GM18511 (cell line): ENCODE measurements at regions not wholly inside any gene's neighbourhood (a gene's known extent, or its start where the extent isn't known, plus 50 kb on each side); places are given as distances from the start of the nearest gene placed in this dataset.
"Not testable (repeated sequence)": the region's sequence is repeated elsewhere in the genome, so short reads cannot be mapped to it uniquely, and the experiment has no call there.

Source experiments
- ATAC-seq: cut with Tn5 transposase; IDR thresholded peaks from one replicate; pipeline ENCODE4 v1.9.1; 2021; ENCODE audit warnings: mild to moderate bottlenecking, moderate library complexity; ENCODE audit not compliant: unreplicated experiment

- ATAC-seq, result no peak
Measured at GRCh38 chr20:56765172-56766073, 136.3 kb downstream of the TFAP2C start.

- no peak for ATAC-seq
Measured at GRCh38 chr20:56766528-56766927, 137.4 kb downstream of the TFAP2C start.

GRCh38 chr20:56769921-56770600 is 141.0 kb downstream of the TFAP2C start:
- ATAC-seq, result no peak

GRCh38 chr20:56773749-56774148 is 144.6 kb downstream of the TFAP2C start:
- ATAC-seq, result no peak

GRCh38 chr20:56774873-56775272 is 145.8 kb downstream of the TFAP2C start:
- no peak for ATAC-seq

- ATAC-seq, result no peak
Measured at GRCh38 chr20:56776345-56776744, 147.2 kb downstream of the TFAP2C start.

- no peak for ATAC-seq
Measured at GRCh38 chr20:56778765-56779195, 149.7 kb downstream of the TFAP2C start.

GRCh38 chr20:56779452-56780143 is 150.5 kb downstream of the TFAP2C start:
- no peak for ATAC-seq

- ATAC-seq, result no peak
Measured at GRCh38 chr20:56780266-56780665, 151.2 kb downstream of the TFAP2C start.

- no peak for ATAC-seq
Measured at GRCh38 chr20:56781108-56781739, 152.1 kb downstream of the TFAP2C start.

GRCh38 chr20:56781987-56782560 is 153.0 kb downstream of the TFAP2C start:
- ATAC-seq, result not testable (repeated sequence)

- not testable (repeated sequence) for ATAC-seq
Measured at GRCh38 chr20:56782814-56783213, 153.7 kb downstream of the TFAP2C start.

GRCh38 chr20:56783826-56784225 is 154.7 kb downstream of the TFAP2C start:
- ATAC-seq, result no peak

- ATAC-seq, result no peak
Measured at GRCh38 chr20:56786503-56786902, 157.4 kb downstream of the TFAP2C start.

- ATAC-seq, result no peak
Measured at GRCh38 chr20:56788041-56788670, 159.1 kb downstream of the TFAP2C start.

- ATAC-seq, result no peak
Measured at GRCh38 chr20:56788671-56789610, 159.8 kb downstream of the TFAP2C start.

- ATAC-seq, result no peak
Measured at GRCh38 chr20:56793916-56794315, 164.8 kb downstream of the TFAP2C start.

- no peak for ATAC-seq
Measured at GRCh38 chr20:56795492-56795891, 166.4 kb downstream of the TFAP2C start.

- ATAC-seq, result no peak
Measured at GRCh38 chr20:56796345-56796744, 167.2 kb downstream of the TFAP2C start.
